ENCODE measurements at regions not wholly inside any gene's neighbourhood (a gene's known extent, or its start where the extent isn't known, plus 50 kb on each side); places are given as distances from the start of the nearest gene placed in this dataset.

DNA sequence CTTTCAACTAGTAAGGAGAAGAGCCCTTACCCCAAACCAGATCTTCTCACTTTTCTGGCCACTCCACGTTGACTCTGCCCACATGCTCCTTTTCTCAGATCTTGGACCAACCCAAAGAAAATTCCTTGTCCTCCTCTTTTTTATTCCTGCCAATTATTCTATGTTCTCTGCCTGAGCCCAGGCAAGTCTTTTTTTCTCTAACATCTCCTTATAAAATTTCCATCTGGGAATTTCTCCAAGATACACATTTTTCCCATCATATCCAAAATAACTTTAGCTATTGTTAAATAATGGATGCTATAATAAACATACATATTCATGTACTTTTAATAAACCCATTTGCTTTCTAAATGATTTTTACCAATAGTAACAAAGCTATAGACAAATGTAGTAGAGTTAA lies 726.0 kb upstream of the ZNF385D start:
- no peak overlapping the region for H3K4me2 ChIP-seq (ENCODE audit: low read length)
- BruUV-seq (replicated peaks), result no TSS peak
- H3K9me2 ChIP-seq (ENCODE audit: insufficient read depth), result no peaks in the 10 kb centered on the region
- H2AFZ ChIP-seq (ENCODE audit: low read depth, low read length, poor library complexity, severe bottlenecking), result no peak overlapping the region
- H3K79me2 ChIP-seq (ENCODE audit: insufficient read depth, low read length), result no peaks in the 10 kb centered on the region
- H3K4me1 ChIP-seq (ENCODE audit: control insufficient read depth in 1 of 2, insufficient read depth in 2 of 2, low read length in 2 of 2), result no peaks in the 10 kb centered on the region
- ATAC-seq (no peak), DNase-seq (ENCODE audit: low read depth, low spot score) (no peak)
- no peaks in the 10 kb centered on the region for H3K27me3 ChIP-seq (ENCODE audit: insufficient read depth, low read length)
- no peak overlapping the region for H3K9ac ChIP-seq (ENCODE audit: low read length)
- intact Hi-C loops (cut with micrococcal nuclease), result no loop called here
- TF ChIP-seq ZNF274 (IDR thresholded peaks at IDR 0.05; ENCODE audit: low read depth, low read length) (no peak), FOSL1 (IDR thresholded peaks at IDR 0.05; ENCODE audit: low read depth) (no peak), ZFX (IDR thresholded peaks at IDR 0.05) (no peak), SRF (IDR thresholded peaks at IDR 0.05; ENCODE audit: low read depth) (no peak), POLR2A (IDR thresholded peaks at IDR 0.05; ENCODE audit: borderline replicate concordance, extremely low read depth, insufficient read depth, insufficient read length) (no peak)
- TF ChIP-seq, protein P1, sequence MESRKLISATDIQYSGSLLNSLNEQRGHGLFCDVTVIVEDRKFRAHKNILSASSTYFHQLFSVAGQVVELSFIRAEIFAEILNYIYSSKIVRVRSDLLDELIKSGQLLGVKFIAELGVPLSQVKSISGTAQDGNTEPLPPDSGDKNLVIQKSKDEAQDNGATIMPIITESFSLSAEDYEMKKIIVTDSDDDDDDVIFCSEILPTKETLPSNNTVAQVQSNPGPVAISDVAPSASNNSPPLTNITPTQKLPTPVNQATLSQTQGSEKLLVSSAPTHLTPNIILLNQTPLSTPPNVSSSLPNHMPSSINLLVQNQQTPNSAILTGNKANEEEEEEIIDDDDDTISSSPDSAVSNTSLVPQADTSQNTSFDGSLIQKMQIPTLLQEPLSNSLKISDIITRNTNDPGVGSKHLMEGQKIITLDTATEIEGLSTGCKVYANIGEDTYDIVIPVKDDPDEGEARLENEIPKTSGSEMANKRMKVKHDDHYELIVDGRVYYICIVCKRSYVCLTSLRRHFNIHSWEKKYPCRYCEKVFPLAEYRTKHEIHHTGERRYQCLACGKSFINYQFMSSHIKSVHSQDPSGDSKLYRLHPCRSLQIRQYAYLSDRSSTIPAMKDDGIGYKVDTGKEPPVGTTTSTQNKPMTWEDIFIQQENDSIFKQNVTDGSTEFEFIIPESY (IDR thresholded peaks at IDR 0.05; ENCODE audit: extremely low read depth, insufficient replicate concordance, low read length), result no peak
- RAD21 ChIA-PET (ENCODE audit: low non-redundant PET in 1 of 2, low total read pairs in 2 of 2, uncharacterized antibody in 2 of 2, unreplicated experiment in 2 of 2), result no interaction called here
- H3K36me3 ChIP-seq (ENCODE audit: control insufficient read depth in 1 of 2, insufficient read depth in 2 of 2, low read length in 2 of 2), result no peaks in the 10 kb centered on the region
- CTCF ChIA-PET, result no interaction called here
- H3K4me3 ChIP-seq (replicated peaks in 1 of 2; ENCODE audit: low read depth in 1 of 2, low read length in 2 of 2), result no peak overlapping the region
- POLR2A ChIA-PET, result no interaction called here
- H4K20me1 ChIP-seq (ENCODE audit: insufficient read depth), result no peaks in the 10 kb centered on the region
- H3K27ac ChIP-seq (ENCODE audit: low read depth, low read length), result no peak overlapping the region
- H3K9me3 ChIP-seq (ENCODE audit: control insufficient read depth in 1 of 2, insufficient read depth in 1 of 2, low read depth in 1 of 2, low read length in 2 of 2), result no peaks in the 10 kb centered on the region; a peak in 1 of 4 replicates

- H3K27ac ChIP-seq (ENCODE audit: low read depth, low read length), result no peak overlapping the region
- no peaks in the 10 kb centered on the region for H3K36me3 ChIP-seq (ENCODE audit: control insufficient read depth in 1 of 2, insufficient read depth in 2 of 2, low read length in 2 of 2)
- CTCF ChIA-PET, result no interaction called here
- BruUV-seq (replicated peaks), result no TSS peak
- no peak overlapping the region for H3K9ac ChIP-seq (ENCODE audit: low read length)
- POLR2A ChIA-PET, result no interaction called here
- TF ChIP-seq RAD21 (IDR thresholded peaks at IDR 0.05; ENCODE audit: low read depth) (no peak), SIN3A (IDR thresholded peaks at IDR 0.05; ENCODE audit: low read depth) (no peak), ZNF274 (IDR thresholded peaks at IDR 0.05; ENCODE audit: low read depth, low read length) (no peak), POLR2A (IDR thresholded peaks at IDR 0.05; ENCODE audit: borderline replicate concordance, extremely low read depth, insufficient read depth, insufficient read length) (no peak), SP1 (IDR thresholded peaks at IDR 0.05; ENCODE audit: low read depth) (no peak)
- intact Hi-C loops (cut with micrococcal nuclease), result no loop called here
- H3K27me3 ChIP-seq (ENCODE audit: insufficient read depth, low read length), result no peaks in the 10 kb centered on the region
- ATAC-seq (no peak), DNase-seq (ENCODE audit: low read depth, low spot score) (no peak)
- RAD21 ChIA-PET (ENCODE audit: low non-redundant PET in 1 of 2, low total read pairs in 2 of 2, uncharacterized antibody in 2 of 2, unreplicated experiment in 2 of 2), result no interaction called here
- peaks cover 0 to 5% of the 10 kb centered on the region in 2 experiments; a peak in 1 of 4 replicates for H3K9me3 ChIP-seq (ENCODE audit: control insufficient read depth in 1 of 2, insufficient read depth in 1 of 2, low read depth in 1 of 2, low read length in 2 of 2)
- H4K20me1 ChIP-seq (ENCODE audit: insufficient read depth), result no peaks in the 10 kb centered on the region
- no peaks in the 10 kb centered on the region for H3K9me2 ChIP-seq (ENCODE audit: insufficient read depth)
- H3K79me2 ChIP-seq (ENCODE audit: insufficient read depth, low read length), result no peaks in the 10 kb centered on the region
- H3K4me2 ChIP-seq (ENCODE audit: low read length), result no peak overlapping the region
- H3K4me3 ChIP-seq (replicated peaks in 1 of 2; ENCODE audit: low read depth in 1 of 2, low read length in 2 of 2), result no peak overlapping the region
- no peak overlapping the region for H2AFZ ChIP-seq (ENCODE audit: low read depth, low read length, poor library complexity, severe bottlenecking)
- H3K4me1 ChIP-seq (ENCODE audit: control insufficient read depth in 1 of 2, insufficient read depth in 2 of 2, low read length in 2 of 2), result no peaks in the 10 kb centered on the region
Observed at GRCh38 chr3:22485954-22486353, 717.2 kb upstream of the UBE2E2 start.
